SKM-1 treated with dmso at 0.1 percent for 144 hours (cell line): ENCODE measurements at regions not wholly inside any gene's neighbourhood (a gene's known extent, or its start where the extent isn't known, plus 50 kb on each side); places are given as distances from the start of the nearest gene placed in this dataset.

Experiments used
- DNase-seq: peaks from one replicate; lab custom pipeline; 2025; ENCODE audit not compliant: unreplicated experiment; lab: John Stamatoyannopoulos, UW

DNA sequence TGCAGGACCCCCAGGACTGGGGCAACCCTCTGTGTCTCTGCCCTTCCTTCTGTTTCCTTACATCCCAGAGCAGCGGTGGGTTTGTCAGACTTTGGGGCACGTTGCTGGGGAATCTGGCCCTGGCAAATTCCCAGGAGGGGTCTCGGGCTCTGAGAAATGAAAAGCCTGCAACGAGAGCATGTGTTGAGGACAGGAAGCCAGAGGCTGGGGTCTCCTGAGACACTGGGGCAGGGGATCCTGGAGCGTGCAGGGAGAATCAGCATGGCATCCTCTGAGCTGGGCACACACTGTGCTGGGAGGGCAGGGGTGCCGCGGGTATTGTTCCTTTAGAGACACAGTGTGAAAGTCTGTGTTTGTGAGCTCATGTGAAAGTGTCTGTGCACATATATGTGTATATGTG, 279.9 kb upstream of the PPP2R2D start:
- no peak for DNase-seq

DNA sequence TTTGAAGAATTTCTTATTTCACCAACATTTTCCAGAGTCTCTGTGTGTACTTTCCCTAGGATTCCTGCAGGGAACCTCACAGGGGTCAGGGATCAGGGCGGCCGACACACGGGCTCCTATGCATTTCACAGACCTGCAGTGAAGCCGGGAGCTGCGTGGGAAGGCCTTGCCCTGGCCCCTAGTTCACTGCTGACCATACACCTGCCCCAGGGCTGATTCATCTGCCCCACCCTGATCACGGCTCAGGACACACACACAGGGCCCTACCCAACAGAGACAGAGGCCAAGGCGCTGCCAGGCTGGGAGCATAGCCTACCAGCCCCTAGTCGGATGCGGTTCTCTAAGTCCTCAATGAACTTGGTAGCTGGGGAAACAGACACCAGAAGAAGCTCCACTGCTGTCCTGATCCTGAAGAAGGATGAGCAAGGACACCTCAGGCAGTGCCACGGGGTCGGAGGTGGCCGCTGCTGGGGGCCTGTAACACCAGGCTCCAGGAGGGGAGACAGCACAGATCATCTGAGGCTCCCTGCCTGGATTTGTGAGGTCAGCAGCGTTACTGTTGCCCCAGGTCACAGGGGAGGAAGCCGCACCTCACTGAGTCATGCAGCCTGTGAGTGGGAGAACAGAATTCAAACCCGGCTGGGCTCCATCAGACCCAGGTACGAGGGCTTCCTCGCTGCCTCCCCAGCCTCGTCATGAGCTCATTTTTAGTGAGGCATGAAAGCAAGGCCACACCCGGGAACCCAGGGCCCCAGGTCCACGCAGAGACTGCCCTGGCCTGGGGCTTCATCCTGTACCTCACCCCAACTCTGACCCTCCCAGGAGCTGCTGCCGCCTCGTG, 278.8 kb upstream of the PPP2R2D start:
- DNase-seq: no peak

DNA sequence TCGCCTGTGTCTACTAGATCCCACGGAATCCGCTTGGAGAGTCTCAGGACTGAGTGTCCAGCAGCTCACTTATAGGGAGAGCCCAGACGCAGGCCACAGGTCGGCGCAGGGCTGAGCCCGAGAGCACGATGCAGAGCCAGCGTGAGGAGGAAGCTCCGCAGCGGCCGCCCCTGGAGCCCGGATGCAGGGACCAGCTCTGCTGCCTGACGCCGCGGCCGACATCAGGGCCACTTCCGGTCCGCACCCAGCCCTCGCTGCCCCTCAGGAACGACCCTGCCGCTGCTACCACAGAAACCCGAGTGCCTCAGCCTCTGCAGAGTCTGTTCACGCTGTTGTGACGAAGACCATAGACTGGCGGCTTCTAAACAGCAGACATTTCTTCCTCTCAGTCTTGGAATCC, 275.8 kb upstream of the PPP2R2D start:
- DNase-seq: no peak

DNA sequence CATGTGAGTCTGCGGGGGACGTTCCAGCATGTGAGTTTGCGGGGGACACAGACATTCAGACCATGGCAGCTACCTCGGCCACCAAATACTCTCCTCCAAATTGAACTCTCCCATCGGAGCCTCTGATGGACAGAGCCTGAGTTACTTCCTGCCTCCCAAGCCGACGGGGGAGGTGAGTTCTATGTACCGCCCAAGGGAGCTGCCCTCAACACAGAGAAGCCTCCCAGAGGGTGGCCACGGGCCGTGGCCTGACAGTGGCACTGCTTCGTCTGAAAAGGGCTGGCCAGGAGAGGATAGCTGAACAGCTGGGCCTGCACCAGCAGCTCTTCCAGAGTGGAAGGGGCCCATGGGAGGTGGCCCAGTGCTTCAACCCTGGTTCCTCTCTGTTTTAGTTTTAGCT, 274.5 kb upstream of the PPP2R2D start:
- no peak for DNase-seq

DNA sequence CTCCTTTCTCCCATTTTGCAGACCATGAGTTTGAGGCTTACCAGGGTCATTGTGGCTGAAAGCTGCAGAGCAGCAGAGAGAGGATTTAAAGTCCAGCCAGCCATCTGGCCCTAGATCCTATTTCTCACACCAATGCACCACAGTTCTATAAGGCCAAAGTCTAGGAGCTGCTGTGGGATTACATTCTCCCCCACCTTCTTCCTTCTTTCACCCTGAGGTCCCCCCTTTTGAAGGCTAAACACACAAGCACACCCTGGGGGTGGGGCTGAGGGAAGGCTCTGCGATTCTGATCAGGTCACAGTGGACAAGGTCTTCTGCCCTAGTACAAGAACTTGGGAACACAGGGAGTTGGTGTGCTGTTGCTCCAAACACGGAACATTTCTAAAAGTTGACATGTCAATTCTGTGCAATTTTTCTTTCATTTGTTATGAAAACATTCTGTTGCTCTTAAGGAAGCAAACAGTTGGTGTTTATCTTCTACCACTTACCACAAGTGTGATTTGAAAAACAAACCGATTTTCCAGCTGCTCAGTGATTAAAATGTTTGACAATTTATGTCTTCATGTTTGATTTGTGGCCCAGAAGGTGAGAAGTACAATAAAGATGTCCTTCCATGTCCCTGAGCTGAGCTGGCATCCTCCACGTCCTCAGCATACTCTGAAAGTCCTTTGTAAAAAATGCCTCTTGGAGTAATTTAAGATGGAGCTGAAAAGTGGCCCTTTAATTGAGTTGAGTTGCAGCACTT, 271.6 kb upstream of the PPP2R2D start:
- no peak for DNase-seq

DNA sequence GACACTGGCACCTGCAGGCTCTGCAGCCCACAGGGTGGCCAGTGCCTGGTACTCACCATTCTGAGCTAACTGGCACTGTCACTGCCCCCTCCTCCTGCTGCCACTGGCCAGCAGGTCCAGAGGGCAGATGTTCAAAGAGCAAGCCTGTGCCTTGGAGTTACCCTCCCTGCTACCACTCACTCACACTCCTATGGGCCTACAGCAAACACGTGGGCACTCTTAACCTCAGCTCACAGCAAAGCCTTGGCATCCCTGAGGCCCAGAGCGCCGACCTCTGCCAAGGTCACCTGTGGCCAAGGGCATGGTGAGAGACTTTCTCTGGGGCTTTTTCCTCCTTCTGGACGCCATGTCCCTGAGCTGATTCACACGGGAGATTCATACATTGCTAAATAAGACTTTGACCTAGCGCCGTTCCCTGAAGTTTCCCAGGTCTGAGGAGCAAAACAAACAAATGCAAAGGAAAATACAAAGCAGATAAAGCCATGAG, 270.0 kb upstream of the PPP2R2D start:
- DNase-seq: no peak

DNA sequence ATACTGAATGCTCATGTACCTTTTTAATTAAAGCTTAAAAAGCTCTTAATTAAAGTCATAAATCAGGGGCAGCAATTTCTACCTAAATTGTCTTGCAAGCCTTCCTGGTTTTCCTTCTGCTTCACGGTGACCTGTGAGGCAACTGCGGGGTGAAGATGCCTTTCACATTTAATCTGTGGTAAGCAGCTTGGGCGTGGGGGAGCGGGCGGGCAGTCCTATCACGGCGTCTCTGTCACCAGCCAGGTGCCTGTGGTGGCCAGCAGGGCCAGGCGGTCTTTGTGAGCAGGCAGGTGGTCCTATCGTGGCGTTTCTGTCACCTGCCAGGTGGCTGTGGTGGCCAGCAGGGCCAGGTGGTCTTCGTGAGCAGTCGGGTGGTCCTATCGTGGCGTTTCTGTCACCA, 269.2 kb upstream of the PPP2R2D start:
- no peak for DNase-seq

DNA sequence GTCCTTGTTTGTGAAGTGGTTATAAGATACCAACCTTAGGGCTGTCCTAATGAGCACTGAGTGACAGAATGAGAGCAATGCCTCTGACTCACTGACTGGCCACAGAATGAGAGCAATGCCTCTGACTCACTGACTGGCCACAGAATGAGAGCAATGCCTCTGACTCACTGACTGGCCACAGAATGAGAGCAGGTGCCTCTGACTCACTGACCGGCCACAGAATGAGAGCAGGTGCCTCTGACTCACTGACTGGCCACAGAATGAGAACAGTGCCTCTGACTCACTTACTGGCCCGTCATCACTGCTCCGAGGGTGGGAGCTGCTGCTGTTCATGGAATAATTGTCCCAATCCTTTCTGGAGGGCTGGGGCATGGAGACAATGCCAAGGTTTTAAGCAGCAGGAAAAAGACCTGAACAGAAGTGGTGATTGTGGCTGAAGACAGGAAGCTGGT, 265.2 kb upstream of the PPP2R2D start:
- no peak for DNase-seq

DNA sequence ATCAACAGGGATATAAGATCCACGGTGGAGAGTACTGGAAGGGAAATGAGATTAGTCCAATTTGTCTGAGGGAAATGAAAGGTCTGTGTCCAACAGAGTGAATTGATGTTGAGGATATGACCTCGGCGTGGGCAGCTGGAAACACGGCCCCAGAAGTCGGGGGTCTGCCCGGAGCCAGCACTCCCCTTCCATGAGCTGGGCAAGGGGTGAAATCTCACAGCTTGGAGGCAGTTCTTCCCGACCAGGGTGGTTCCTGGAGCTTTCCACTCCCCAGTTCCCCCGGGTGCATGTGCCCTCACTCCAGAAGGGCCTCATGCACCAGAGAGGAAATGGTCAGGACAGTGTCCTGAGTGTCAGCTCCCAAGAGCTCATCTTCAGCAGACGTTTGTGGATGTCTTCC, 264.7 kb upstream of the PPP2R2D start:
- no peak for DNase-seq

DNA sequence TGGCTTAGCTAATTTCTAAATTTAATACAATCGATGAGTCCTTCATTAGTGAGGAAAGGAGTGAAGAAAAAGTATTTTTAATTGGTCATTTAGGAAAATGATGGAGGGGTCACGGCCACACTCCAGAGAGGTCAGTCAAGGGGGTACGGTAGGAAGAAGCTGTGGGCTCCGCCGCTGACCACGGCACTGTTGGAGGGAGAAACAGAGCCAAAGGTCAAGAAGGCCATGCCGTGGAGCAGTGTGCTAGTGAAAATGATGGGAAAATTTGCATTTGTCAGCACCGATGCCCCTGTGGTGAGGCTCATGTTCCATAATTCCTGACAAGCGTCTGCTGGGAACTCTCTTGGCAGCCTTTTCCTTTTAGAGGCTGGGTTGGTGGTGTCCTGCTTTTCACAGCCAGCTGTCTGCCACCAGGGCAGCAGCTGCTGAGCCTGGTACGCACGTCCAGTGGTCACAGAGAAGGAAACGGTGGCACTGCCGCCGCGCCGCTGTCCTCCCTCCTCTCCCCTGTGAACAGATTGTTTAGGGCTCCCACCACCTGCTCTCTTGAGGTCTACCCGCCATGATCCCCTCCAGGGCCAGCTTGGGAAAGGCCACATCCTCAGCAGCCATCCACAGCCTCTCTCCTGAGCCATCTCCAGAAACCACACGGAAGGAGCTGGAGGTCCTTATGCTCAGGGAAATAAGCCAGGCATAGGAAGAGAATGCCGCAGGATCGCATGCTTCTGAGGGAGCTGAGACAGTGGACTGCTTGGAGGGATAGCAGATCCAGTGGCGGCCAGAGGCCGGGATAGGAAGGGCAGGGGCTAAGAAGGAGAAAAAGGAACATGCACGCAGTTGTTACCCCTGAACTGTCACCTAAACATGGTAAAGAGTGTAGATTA, 263.7 kb upstream of the PPP2R2D start:
- no peak for DNase-seq

DNA sequence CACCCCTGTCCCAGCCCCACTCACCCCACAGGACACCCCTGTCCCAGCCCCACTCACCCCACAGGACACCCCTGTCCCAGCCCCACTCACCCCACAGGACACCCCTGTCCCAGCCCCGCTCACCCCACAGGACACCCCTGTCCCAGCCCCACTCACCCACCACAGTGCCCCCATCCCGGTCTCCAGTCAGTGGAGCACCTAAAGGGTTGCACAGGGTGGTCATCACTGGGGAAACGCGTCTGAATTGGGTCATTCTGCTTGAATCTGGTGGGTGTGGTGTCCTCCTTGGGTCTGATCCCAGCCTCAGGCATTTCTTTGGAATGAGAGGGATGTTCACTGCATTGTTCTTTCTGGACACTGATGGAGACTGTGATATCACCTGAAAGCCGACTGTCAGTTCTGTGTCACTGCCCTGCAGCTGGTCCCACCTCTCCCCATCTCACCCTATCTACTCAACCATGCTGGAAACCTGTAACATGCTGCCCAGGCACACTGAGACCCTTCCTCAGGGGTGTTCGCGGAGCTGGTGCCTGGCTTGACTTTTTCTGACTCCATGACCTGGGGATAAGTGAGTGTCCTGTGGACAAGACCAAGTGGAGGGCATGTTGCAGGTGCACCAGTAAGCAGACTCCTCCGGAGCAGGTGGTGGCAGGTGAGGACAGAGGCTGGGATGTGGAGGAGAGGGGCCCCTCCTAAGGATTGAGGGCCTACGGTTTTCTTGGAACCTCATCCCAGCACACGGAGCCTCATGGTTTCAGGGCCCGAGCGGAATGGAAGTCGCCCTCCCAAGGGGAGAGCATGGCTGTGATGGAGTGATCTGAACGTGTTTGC, 262.5 kb upstream of the PPP2R2D start:
- no peak for DNase-seq

DNA sequence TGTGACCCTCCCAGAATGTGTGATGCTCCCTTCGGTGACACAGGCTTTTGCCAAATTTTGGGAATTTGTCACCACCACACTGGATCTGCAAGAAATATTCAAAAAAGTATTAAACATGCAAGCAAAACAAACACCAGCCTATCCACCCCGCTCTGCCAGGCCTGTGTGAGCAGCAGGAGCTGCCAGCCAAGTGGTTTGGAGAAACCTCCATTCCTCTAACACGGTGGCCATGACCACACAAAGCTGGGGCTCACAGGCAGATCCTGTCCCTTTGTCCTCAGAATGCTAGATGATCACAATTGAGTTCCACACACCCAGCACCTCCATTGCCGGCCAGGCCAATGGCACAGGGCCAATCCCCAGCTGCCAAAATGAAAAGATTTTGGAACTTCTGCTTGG, 261.9 kb upstream of the PPP2R2D start:
- DNase-seq: no peak

DNA sequence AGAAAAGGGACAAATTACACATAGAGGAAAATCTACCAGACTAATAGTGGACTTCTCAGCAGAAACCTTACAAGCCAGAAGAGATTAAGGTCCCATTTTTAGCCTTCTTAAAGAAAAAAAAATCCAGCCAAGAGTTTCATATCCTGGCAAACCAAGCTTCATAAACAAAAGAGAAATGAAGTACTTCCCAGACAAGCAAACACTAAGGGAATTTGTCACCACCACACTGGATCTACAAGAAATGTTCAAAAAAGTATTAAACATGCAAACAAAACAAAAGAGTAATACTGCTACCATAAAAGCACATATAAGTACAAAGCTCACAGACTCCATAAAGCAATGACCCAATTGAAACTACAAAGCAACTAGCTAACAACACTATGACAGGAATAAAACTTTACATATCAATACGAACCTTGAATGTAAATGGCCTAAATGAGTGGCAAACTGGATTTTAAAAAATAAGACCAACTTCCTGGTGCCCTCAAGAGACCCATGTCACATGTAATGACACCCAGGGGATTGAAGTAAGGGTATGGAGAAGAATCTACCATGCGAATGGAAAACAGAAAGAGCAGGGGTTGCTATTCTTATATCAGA, 260.7 kb upstream of the PPP2R2D start:
- DNase-seq: no peak

DNA sequence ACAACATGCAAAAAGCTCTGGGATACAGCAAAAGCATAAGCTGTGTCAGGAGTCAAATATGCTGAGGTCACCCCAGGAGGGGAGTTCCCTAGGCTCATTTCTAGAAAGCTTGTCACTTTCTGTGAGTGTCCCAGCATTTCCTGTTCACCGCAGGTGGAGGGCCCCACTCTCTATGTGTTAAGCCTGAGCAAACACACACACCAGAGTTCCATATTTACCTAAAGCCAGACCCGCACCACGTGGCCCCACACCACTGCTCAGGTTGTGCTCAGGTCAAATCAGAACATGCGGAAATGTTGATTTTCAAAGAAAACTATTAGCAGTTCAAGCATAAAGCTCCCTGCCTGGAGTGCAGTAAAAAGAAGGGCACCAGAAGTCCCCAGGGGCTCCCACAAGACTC, 259.6 kb upstream of the PPP2R2D start:
- no peak for DNase-seq

DNA sequence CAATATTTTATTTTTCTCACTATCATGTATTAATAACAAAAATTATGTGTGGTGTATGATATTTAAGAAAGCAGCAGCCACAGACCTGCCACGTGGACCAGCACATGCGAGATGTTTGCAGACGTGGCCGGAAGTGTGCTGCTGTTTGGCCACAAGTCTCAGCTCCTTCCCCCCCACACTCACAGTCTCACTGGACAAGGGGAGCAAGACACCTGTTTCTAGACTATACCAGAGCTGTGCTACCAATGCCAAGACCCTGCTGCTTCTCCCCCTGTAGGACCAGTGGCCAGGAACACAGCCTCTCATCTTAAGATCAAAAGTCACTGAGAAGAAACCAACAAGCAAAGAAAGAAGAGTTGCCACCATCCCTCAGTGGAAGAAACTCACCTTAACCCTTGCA, 258.9 kb upstream of the PPP2R2D start:
- DNase-seq: no peak

DNA sequence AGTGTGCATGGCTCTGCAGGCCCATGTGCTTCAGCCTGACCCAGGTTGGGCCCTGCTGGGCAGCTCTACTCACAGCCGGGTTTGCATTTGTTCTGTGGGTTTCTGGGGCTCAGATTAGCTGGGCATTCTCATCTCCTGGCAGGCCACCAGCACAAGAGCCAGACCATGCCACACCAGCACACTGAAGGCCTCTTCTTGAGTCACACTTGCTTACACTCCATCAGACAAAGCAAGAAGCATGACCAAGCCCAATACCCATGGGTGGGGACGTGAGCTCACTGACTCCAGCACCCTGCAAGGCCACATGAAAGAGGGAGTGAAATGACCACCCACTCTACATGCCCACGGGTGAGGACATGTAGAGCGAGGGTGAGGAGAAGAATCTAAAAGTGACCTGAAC, 257.8 kb upstream of the PPP2R2D start:
- DNase-seq: no peak

DNA sequence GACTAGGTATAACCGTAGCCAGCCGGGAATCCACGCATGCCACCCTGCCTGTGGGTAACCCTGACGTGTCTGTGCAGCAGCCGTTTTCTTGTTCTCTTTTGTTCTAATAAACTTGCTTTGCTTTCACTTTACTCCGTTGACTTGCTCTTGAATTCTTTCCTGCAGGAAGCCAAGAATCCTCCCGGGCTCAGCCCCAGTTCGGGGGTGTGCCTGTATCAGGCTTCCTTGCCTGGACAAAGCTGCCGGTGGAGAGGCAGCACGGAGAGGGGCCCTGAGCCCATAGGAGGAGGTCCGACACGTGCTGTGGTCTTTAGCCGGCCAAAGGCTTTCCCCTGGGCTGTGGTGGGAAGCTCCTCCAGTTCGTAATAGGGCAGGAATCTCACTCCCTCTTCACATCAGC, 256.5 kb upstream of the PPP2R2D start:
- no peak for DNase-seq

DNA sequence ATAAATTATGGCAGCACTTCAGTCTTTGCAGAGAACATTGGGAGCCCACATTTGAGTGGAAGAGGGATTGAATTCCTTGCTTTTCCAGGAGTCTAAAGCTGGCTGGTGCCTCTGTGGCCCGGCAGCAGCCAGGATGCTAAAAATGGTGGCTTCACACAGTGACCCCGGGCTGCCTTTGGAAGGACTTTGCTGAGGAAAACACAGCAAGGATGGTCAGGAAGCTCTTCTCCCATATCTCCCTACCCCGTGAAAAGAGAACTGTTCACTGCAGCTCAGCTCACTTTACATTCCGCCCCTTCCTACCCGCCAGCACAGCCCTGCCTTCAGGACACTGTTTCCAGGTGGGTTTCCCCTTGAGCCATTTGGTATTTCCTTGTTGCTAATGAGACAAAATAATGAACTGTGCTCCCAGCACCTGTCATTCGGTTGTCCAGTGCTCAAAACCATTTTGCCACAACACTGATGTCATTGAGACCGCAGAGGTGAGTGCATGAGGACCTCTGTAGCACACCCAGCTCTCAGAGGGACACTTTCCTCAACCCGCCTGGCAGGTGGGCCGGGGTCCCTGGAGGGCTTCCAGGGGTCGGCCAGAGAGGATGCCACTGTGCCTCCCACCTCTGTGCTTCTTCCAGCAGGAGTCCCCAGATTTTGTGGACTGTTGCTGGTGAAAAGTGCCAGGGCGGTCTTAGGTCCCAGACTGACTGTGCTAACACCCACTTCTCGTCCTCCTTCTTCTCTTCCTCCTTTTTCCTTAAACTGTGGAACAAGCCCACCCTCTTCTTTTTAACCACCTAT, 255.7 kb upstream of the PPP2R2D start:
- no peak for DNase-seq

DNA sequence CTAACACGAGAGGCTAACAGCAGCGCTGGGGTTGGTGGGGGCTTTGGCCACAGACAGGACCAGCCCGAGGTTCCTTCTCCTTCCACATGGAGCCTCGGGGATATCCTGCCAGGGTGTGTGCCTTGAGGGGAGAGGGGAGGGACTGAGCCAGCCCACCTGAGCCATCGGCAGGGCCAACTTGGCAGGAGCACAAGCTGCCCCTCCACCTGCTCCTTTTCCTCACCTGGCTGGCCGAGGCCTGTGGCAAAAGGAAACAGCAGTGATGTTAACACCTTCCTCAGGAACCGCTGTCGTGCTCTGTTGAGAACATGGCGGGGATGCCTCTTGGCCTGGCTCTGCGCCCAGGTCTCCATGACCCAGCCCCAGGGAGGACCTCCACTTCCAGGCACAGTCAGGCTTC, 255.1 kb upstream of the PPP2R2D start:
- DNase-seq: no peak
